Ovary (tissue), 7 donors: ENCODE measurements at regions not wholly inside any gene's neighbourhood (a gene's known extent, or its start where the extent isn't known, plus 50 kb on each side); places are given as distances from the start of the nearest gene placed in this dataset. TPM values are rescaled to one million over a fixed set of nuclear protein-coding genes. Genes with fewer than 3 reads are reported as not detected.
"Not testable (repeated sequence)": the region's sequence is repeated elsewhere in the genome, so short reads cannot be mapped to it uniquely, and the experiment has no call there.

ENCODE experiments used
- DNase-seq, 5 donors: peaks; one replicate each; pipeline ENCODE4 v3.0.0-alpha.2; 2019 to 2020
- H3K27ac ChIP-seq, 2 donors: fragments of 200-600 bp; one replicate each; pipeline versions ENCODE4 v1.5.1 to v1.8.0; 2019 to 2022
- H3K27me3 ChIP-seq: fragments of 200-600 bp; one replicate; pipeline ENCODE4 v1.8.0; 2022
- H3K36me3 ChIP-seq: fragments of 200-600 bp; sonication (generic); one replicate; pipeline ENCODE4 v1.5.1; 2019
- H3K4me1 ChIP-seq: one replicate; pipeline ENCODE4 v1.8.1; 2013; ENCODE audit warnings: mild to moderate bottlenecking, moderate library complexity; ENCODE audit not compliant: insufficient read depth
- H3K4me3 ChIP-seq: fragments of 200-600 bp; sonication (generic); one replicate; pipeline ENCODE4 v1.5.1; 2017
- H3K9me3 ChIP-seq, 2 donors: fragments of 200-600 bp in 1 of 2; sonication (generic) in 1 of 2; one replicate each; pipeline versions ENCODE4 v1.5.1 to v1.8.1; 2013 to 2019; ENCODE audit warnings: mild to moderate bottlenecking in 1 of 2, moderate library complexity in 1 of 2
- CTCF ChIP-seq, 3 donors: fragments of 450-650 bp in 2 of 3; fragments of 200-600 bp in 1 of 3; IDR thresholded peaks; one replicate each; pipeline versions ENCODE4 v1.5.1 to v1.8.0; 2016 to 2022; ENCODE audit warnings: antibody characterized with exemption in 3 of 3, mild to moderate bottlenecking in 1 of 3
- WGBS, 3 donors: extraction: QIAGEN DNeasy Blood & Tissue Kit in 1 of 3; methylation state at CpG; one replicate each; pipeline versions ENCODE4 v1.1.5 to v1.1.7; 2013 to 2017; 5-methylcytosine and 5-hydroxymethylcytosine counted together
- intact Hi-C, 4 donors: fragments of 100-400 bp; cut with DNase I; formaldehyde crosslinking; loops; one replicate each; pipeline versions ENCODE4 v1.11.0 to v1.15.1; 2022 to 2023
- small RNA-seq: library from RNA; depleted of rRNA; stranded (forward); fragments of <200 nt; gene quantifications from one replicate; pipeline ENCODE3, GENCODE V24; 2016
- donor health status: DM: no; HTN: no; CAD: no; lungs with moderate emphysema.
- donor health status: DM: no; HTN: no; CAD: no.
- donor health status: Bipolar disorder and iron deficiency.
- donor health status: DM: no; HTN: no; CAD: no.
- donor health status: DM: yes; HTN: yes; CAD: no.

GRCh38 chr12:8390001-8390777 is 65.6 kb upstream of the CLEC6A start:
- peak; percentile 16 to 51 (median 37) for TF ChIP-seq CTCF (IDR thresholded peaks at IDR 0.05)
- H3K27ac ChIP-seq, intact Hi-C loops, H3K27me3 ChIP-seq, H3K4me1 ChIP-seq, H3K36me3 ChIP-seq, H3K9me3 ChIP-seq: not testable (repeated sequence)
- H3K4me3 ChIP-seq: peak overlapping the region; percentile 37
- DNase-seq: peak in 4 of 5 donors; percentile 54 to 87 (median 78)
- 1% methylated on average over 32 to 81 of the region's 81 CpGs for WGBS, 3 donors

GRCh38 chr12:8396225-8397071 is 59.3 kb upstream of the CLEC6A start:
- WGBS, 3 donors: 2 to 21% (median 3%) methylated on average over 12 to 79 of the region's 79 CpGs
- H3K9me3 ChIP-seq, intact Hi-C loops, H3K27me3 ChIP-seq, H3K27ac ChIP-seq, H3K4me1 ChIP-seq, H3K36me3 ChIP-seq: not testable (repeated sequence)
- DNase-seq: peak; percentile 39 to 82 (median 61)
- peak overlapping the region; percentile 29 for H3K4me3 ChIP-seq
- TF ChIP-seq CTCF (IDR thresholded peaks at IDR 0.05): peak in 1 of 3 donors; percentile 18

GRCh38 chr12:8397378-8397777 is 58.4 kb upstream of the CLEC6A start:
- H3K36me3 ChIP-seq, H3K9me3 ChIP-seq, intact Hi-C loops, DNase-seq, H3K27me3 ChIP-seq, H3K4me3 ChIP-seq, H3K4me1 ChIP-seq, H3K27ac ChIP-seq: not testable (repeated sequence)
- 44 to 52% (median 44%) methylated on average over 7 of the region's 7 CpGs for WGBS, 3 donors

GRCh38 chr12:8399496-8400034 is 56.2 kb upstream of the CLEC6A start:
- DNase-seq, H3K4me3 ChIP-seq, H3K27me3 ChIP-seq, H3K4me1 ChIP-seq, H3K9me3 ChIP-seq, H3K36me3 ChIP-seq, intact Hi-C loops, H3K27ac ChIP-seq: not testable (repeated sequence)
- WGBS, 3 donors: 40 to 51% (median 42%) methylated on average over 13 of the region's 13 CpGs

- H3K9me3 ChIP-seq, H3K27me3 ChIP-seq, H3K4me1 ChIP-seq, H3K4me3 ChIP-seq, H3K36me3 ChIP-seq, DNase-seq, intact Hi-C loops, H3K27ac ChIP-seq: not testable (repeated sequence)
- 85 to 88% (median 86%) methylated on average over 6 of the region's 6 CpGs for WGBS, 3 donors
Measured at GRCh38 chr12:8403834-8404233, 51.9 kb upstream of the CLEC6A start.

GRCh38 chr12:8404341-8404740 is 51.4 kb upstream of the CLEC6A start:
- intact Hi-C loops, H3K27me3 ChIP-seq, H3K4me3 ChIP-seq, H3K27ac ChIP-seq, H3K36me3 ChIP-seq, H3K9me3 ChIP-seq, H3K4me1 ChIP-seq: not testable (repeated sequence)
- 90 to 95% (median 95%) methylated on average over 24 to 26 of the region's 26 CpGs for WGBS, 3 donors
- peak in 1 of 5 donors; percentile 3 for DNase-seq

Small RNA genes lying in the stretch of these regions (small RNA-seq; reads per million reads assigned to genes)
- gene AC092745.3: not detected
